GM12874 (cell line): ENCODE measurements at regions not wholly inside any gene's neighbourhood (a gene's known extent, or its start where the extent isn't known, plus 50 kb on each side); places are given as distances from the start of the nearest gene placed in this dataset.

Experiments used
- CTCF ChIP-seq: IDR thresholded peaks from 2 replicates; pipeline ENCODE4 v1.5.1; 2011; ENCODE audit warnings: low read depth, mild to moderate bottlenecking, control low read depth, low read length, moderate library complexity; ENCODE audit not compliant: insufficient read depth

GRCh38 chr6:99810295-99810694 lies 183.7 kb downstream of the MCHR2 start:
- TF ChIP-seq CTCF: no peak

GRCh38 chr6:99810942-99811620 lies 182.9 kb downstream of the MCHR2 start:
- no peak for TF ChIP-seq CTCF

GRCh38 chr6:99811636-99812035 lies 182.4 kb downstream of the MCHR2 start:
- TF ChIP-seq CTCF: no peak

- no peak for TF ChIP-seq CTCF
These were observed 180.5 kb downstream of the MCHR2 start for GRCh38 chr6:99813565-99813964.

GRCh38 chr6:99814230-99814928 lies 179.6 kb downstream of the MCHR2 start:
- TF ChIP-seq CTCF: no peak

- no peak for TF ChIP-seq CTCF
These were observed 177.2 kb downstream of the MCHR2 start for GRCh38 chr6:99816795-99817194.

- TF ChIP-seq CTCF: no peak
These were observed 175.9 kb downstream of the MCHR2 start for GRCh38 chr6:99818161-99818560.
